CD4-positive, alpha-beta T cell treated with Interferon gamma for 1 hour (primary cell): ENCODE measurements at regions not wholly inside any gene's neighbourhood (a gene's known extent, or its start where the extent isn't known, plus 50 kb on each side); places are given as distances from the start of the nearest gene placed in this dataset.
"Not testable (repeated sequence)": the region's sequence is repeated elsewhere in the genome, so short reads cannot be mapped to it uniquely, and the experiment has no call there.

ENCODE experiments used
- DNase-seq: peaks from one replicate; pipeline ENCODE4 v3.0.0-alpha.2; 2020

DNA sequence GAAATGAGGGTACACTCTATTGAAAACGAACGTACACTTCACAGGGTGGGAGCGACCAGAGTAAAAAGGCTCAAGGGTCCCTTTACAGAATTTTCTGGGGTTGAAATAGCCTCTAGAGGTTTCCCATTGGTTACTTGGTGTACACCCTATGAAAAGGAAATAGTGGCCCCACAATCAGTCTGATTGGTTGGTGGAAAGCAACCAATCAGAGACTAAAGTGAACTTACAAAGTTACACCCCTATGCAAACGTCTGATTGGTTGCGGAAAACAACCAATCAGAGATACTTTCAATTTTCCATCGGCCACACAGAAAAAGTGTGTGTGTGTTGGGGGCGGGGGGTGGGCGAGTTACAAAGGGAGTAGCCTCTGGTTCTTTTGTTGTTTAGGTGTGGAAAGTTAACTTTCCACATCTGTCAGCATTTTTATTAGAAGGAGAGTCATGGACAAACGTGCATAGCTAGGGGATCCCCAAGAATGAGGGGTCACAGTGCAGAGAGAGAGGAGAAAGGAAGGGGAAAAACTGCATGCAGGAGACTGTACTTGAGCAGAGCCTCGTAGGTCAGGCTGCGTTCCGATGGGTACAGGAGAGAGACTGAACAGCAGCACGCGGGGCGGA is 1152.1 kb downstream of the TBC1D22A start:
- no peak for DNase-seq

DNA sequence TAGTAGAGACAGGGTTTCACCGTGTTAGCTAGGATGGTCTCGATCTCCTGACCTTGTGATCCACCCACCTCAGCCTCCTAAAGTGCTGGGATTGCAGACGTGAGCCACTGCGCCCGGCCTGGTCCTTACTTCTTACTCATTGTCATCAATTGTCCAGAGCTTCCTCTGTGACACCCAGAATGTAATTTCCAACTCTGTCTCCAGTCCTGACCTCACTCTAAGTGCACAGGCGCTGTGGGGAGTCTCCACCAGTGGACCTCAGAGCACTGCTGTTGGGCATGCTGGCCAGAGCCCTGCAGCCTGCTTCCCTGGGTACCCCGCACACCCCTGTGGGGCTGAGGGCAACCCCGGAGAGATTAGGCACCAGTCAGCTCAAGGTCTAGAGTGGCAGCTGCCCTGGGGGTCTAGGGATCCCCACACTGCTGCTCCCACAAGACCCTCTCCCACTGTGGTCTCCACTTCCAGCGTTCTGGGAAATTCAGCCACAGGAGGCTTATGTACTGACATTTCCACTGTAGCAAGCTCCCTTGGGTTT is 1140.3 kb downstream of the TBC1D22A start:
- no peak for DNase-seq

DNA sequence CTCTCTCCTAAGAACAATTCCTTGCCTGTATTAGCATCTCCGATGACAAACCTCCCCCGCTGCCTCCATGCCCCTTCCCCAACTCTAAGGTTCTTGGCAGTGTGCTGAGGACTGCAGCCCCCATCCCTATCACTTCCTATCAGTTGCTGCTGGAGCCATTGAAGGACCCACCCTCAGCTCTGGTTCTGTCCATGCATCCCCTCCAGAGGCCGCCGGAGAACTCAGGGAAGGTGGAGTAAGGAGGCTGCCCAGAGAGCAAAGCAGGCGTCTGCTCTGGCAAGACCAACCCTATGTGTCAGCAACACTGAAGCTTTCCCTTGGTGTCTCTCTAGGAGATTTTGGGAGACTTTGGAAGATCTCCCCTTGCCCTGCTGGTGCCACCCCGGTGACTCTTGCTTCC is 1139.5 kb downstream of the TBC1D22A start:
- no peak for DNase-seq

DNA sequence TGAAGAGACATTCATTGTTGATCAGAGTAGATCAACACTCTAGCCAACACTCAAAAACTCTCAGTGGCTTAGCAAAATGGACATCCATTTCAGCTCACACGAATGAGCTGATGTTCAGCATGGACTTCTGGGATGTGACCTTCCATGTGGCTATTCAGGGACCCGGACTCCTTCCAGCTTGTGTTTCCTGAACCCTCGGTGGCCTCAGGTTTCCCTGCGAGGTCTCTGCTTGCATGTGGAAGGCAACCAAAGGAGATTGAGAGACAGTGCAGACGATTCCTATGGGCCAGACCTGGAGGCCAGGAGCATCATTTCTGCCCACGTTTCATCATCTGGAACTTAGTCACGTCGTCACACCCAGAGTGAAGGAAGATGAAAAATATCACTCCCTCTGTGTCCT is 1137.4 kb downstream of the TBC1D22A start:
- DNase-seq: no peak

DNA sequence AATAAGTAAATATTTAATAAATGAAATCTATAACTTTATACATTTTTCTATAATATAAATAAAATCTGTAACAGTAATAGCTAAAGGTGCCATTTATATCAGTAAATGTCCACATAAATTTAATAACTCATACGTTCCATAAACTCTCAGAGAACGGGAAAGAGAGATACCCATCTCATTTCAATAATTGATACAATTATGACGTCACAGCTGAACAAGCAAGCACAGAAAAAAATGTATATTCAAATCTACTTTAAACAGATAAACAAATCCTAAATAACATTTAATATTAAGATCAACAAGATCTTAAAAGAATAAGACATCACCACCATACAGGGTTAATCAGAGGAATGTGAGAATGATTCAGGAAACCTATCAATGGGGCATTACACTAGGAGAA is 1136.5 kb downstream of the TBC1D22A start:
- DNase-seq: no peak

DNA sequence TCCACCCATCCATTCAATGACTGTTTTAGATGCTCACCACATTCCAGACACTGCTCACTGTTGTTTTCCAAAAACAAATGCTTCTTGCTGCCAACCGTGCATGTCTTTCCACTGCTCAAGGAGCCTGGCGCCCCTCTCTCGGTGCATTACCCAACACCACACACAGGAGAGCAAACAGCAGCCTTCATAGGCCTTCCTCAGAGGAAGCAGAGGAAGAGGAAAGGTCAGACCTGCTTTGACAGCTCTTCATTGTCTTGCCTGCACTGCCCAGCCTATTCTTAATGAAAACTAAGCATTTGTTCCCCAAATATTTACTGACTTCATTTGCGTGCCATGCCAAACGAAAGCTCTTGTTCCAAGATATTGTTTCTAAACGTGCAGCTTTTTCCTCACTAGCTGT is 1129.2 kb downstream of the TBC1D22A start:
- no peak for DNase-seq

DNA sequence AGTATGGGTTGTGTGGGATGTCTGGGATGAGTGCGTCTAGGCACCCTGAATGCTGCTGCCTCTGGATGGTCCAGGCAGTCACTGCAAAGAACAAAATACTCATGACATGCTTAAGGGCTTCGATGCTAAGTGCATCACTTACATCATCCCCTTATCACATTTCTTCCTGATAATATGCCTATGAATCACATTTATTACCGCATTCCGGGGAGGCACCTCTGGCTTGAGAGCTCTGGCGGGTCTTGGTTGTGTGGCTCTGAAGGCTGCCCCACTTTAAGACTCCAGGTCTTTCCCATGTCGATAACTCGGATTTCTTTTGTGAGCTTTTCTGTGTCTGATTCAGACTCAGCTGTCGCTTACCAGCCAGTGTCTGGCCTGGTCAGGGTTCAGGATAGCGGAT is 1126.4 kb downstream of the TBC1D22A start:
- no peak for DNase-seq

DNA sequence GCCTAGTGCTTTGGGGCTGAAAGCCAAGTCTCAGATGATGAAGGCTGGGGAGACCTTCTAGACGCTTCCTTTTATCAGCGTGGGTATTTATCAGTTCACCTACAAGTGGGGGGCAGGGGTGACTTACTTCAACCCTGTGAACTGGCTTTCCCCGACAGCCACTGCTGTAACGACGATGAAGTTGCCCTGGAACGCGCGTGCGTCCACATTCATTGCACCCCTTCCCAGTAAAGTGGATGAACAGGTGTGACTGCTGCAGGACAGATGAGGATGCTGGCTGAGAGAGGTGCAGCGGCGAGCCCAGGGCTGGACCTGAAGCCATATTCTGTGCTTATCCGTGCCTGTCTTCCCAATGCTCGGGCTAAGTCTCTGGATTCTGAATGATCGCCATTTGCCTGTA is 1122.3 kb downstream of the TBC1D22A start:
- no peak for DNase-seq

DNA sequence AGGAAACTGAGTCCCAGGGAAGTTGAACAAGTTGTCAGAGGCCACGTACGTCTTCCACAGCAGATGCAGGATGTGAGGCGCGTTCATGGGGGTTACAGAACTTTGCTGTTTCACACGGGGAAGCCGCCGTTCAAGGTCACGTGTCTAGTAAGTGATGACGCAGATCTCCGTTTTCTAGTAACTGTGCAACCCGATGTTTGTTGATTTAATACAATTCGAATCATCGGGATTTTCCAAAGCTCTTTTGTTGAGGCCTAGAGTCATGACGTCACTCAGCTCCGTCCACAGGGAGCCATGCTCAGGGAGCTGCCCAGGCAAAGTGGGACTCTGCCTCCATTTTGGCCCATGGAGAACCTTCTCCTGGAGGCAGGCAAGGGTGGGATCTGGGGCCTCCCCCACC is 1121.8 kb downstream of the TBC1D22A start:
- DNase-seq: no peak

DNA sequence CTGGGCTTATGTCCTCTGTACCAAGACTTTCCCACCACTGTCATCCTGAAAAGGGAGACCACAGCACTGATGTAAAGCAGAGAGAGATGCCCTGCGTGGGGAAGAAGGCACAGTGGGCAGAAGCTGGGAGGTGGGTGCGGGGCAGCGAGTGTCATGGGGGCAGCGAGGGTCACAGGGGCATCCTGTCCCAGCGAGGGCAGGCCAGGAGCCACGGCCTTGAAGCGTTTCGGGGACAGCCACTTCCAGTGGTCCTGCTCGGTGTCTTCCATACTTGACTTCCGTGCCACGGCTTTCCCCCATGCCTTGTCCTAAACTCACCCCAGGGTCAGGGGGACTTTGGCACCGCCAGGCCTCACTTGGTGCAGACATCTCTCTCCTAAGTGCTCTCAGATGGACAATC is 1121.3 kb downstream of the TBC1D22A start:
- DNase-seq: no peak

DNA sequence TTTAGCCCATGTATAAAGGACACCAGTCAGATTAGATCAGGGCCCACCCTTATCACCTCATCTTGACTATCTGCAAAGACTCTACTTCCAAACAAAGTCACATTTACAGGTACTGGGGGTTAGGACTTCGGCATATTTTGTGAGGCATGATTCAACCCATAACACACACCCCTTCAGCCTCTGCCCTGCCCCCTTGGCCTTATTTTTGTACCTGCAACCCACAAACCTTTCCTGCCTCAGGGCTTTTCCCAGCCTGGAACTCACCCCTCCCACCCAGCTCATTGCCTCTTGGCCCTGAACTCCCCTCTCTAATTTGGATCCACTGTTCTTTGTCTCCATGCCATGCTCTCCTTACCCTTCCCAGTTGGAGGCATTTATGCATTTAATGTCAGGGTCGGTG is 1116.9 kb downstream of the TBC1D22A start:
- DNase-seq: no peak

DNA sequence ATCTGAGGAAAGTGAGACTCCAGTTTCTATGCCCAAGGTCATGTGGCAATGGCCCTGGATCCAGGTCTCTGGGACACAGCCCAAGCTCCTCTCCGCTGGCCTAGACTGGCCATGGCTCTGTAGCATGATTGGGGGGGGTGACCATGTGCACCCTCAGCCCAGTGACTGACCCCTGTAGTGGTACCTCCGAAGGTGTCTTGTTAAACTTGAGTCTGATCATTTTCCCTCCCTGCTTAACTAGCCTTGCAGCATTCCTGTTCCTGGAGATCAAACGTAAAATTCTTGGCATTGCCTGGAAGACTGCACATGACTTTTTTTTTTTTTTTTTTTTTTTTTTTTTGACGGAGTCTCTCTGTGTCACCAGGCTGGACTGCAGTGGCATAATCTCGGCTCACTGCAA is 1116.0 kb downstream of the TBC1D22A start:
- no peak for DNase-seq

DNA sequence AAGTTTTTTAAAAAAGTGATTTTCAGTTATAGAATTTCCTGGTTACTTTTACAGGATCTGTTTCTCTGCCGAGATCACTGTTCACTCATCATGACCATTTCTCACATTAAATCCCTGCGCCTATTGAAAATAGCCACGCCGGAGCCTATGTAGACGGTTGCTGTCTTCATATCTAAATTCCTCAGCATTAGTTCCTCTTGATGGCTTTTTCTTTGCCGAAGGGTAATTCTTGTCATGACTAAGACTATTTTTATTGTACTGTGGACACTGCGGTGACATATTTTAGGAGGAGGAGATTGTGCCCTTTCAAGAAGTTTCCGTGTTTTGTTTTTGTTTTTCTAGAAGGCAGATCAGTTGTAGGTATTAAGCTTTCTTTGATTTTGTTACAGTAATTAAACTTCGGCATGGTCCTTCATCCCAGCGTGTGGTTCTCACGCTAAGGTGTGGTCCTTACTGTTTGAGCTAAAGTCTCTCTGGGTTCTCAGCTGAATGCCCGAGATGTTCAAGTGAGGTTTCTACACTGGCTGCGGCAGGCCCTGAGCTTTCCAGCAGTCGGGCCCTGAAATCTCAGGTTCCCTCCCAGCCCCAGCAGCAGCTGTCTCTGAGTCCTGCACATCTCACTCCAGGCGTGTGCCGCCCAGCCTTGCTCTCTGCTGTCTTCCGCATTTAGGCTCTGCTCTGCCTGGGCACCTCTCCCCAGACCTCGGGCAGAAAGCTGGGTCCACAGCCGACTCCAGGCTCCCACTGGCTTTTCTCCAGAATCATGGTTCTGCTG is 1110.5 kb downstream of the TBC1D22A start:
- DNase-seq: no peak

DNA sequence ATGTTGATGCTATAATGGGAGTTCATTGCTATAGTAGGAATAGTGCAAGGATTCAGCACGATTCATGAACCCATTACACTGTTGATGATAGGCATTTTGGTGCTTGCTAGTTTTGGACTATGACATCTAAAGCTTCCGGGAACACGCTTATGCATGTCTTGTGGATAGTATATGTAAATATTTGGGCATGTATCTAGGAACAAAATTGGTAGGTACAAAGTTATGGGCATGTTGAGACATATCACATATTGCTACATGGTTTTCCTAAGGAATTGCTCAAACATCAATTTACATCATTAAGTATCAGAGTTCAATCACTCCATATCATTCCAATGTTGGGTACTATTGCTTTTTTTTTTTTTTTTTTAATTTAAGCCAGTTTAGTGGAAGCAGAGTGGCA is 1103.2 kb downstream of the TBC1D22A start:
- DNase-seq: no peak

DNA sequence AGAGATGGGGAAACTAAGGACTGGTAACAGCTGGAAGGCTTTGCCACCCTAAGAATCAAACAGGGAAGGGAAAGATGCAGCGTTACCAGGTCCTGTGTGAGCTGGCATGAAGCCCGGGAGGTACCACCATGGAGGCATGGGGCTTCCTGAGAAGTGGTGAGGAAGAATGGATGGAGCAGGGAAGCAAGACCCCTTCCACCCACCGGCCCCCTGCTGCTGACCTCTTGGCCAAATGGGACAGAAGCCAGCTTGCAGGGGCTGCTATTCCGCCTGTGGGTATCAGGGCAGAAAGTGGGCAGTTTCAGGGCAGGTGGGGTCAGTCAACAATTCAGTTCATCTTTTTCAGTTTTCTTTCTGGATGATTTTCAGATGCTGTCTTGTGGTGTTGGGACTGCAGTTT is 1099.9 kb downstream of the TBC1D22A start:
- DNase-seq: no peak

DNA sequence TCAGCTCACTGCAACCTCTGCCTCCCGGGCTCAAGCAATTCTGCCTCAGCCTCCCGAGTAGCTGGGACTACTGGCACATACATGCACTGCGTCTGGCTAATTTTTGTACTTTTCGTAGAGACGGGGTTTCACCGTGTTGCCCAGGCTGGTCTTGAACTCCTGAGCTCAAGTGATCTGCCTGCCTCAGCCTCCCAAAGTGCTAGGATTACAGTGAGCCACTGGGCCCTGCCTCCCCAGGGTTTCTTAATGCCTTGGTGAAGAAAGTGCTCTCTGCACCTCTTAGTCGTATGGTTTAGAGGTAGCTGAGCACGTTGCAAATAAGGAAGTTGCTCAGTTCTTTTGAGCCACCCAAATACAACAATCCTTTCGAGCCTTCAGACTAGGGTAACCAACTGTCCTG is 1098.5 kb downstream of the TBC1D22A start:
- not testable (repeated sequence) for DNase-seq

DNA sequence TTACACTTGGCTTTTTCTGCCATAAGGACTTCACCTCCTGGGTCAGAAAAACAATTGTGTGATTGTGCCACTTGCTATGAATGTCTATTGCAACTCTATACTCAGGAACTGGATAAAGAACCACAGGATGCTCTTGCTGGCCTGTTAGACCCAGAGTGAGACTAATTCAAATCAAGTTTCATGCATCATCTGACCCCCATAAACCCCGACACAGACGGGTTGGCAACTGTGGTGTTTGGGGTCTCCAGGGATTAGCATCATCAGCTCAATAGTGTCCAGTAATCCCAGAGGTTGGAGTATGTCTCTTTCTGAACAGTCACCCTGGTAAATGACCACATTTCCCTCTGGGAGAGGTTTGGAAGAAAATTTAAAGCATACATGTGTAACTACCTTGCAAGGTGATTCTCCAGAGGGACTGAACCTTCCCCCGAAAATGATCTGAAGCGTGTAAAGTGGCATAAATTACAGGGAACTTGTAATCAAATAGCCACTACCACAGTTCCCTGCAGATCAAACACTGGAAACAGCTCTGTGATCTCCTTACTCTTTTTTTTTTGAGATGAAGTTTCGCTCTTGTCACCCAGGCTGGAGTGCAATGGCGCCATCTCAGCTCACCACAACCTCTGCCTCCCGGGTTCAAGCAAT is 1097.6 kb downstream of the TBC1D22A start:
- no peak for DNase-seq

DNA sequence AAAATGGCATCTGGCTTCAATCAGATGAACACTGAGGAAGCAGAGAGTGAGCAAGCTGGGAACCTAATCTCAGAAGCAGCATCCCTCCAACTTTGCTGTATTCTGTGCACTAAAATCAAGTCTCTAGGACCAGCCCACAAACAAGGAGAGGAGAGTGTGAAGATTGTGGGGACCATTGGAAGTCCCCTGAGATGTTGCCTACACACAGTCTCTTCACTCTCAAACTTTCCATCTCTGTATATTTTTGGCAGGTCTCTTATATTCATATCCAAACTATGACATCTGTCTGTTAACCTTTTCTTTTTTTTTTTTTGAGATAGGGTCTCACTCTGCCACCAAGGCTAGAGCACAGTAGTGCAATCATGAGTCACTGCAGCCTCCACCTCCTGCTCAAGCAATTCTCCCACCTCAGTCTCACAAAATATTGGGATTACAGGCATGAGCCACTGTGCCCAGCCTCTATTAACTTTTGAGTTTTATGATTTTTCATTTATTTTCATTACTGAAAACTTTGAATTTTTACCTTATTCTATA is 1096.4 kb downstream of the TBC1D22A start:
- no peak for DNase-seq

DNA sequence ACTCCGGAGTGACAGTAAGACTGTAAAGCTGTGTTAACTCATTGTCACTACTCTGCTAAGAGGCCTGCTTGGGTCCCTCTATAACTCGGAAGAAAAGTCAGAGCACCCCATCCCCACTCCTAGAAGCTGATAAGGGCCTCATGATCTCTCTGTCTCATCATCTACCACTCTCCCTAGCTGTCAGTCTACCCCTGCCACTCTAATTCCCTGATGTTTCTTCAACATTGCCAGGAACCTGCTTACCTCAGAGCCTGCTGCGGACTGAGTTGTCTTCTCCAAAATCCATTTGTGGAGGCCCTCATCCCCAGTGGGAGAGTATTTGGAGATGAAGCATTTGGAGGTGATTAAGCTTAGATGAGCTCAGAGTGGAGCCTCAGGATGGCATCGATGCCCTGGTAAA is 1092.2 kb downstream of the TBC1D22A start:
- DNase-seq: no peak

DNA sequence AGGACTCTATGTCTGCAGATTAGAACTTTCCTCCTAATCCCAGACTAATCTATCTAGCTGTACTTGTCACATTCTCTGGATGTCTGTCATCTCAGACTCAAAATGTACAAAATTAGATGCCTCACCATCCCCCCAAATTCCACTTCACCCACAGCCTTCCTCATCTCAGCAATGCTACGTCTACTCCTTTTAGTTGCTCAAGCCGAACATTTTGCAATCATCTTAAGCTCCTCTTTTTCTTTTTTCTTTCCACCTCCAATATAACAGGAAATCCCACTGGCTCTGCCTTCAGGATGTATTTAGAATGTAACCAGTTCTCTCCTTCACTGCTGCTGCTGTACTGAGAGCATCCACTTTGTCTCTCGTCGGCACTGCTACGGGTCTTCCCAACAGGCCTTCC is 1091.8 kb downstream of the TBC1D22A start:
- no peak for DNase-seq

DNA sequence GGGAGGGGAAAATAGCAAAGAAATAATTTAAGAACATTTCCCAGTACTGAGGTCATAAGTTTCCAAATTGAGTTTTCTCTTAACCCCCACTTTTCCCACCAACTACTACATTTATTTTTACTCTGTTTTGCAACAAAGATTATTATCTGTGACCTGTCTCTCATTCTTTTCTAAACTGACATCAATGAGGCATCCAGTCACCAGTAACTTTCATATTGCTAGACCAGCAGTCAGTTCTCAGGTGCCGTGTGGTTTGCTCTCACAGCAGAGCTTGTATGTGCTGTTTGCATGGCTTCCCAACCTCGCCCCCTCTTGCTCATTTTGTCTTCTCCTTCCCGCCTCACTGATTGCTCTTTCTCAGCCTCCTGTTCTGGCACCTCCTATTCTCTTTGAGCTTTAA is 1091.3 kb downstream of the TBC1D22A start:
- DNase-seq: no peak

DNA sequence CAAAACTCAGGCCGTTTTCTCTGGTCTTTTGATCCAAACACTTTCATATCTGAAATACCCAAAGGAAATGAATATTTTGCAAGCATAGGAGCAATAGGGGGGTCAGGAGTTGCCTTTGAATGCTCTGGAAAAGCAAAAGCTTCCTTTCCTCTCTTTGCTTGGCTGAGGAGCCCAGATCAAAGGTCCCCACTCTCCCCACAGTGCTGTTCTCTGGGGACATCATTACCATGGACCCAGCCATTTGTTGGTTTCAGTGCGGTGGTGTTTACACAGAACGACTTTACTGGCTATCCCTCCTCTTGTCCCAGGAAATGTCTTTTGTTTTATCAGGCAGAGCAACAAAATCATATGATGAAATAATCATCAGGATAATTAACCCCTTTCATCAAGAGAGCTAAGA is 1089.1 kb downstream of the TBC1D22A start:
- DNase-seq: no peak

DNA sequence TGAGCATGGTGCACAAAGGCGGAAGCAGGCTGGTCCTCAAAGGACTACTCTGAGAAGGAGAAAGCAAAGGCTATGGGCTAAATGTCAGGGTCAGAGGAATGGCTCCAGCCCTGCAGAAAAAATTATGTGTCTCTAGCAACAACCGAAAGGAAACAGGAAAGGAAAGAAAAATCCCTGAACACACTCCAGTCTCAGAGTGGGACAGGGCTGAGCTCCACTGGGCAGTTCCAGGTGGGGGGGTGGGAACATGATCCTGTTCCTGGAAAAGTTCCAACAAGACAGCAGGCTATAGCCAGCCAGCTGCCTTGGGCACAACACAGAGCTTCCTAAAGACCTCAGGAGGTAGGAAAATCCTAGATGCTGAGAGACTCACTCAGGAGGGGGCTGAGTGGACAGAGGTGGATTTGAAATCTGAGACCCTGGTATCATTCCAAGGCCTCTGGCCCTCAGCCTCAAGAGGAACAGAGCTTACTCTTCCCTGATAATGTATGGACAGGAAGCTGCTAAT is 1088.2 kb downstream of the TBC1D22A start:
- DNase-seq: no peak

DNA sequence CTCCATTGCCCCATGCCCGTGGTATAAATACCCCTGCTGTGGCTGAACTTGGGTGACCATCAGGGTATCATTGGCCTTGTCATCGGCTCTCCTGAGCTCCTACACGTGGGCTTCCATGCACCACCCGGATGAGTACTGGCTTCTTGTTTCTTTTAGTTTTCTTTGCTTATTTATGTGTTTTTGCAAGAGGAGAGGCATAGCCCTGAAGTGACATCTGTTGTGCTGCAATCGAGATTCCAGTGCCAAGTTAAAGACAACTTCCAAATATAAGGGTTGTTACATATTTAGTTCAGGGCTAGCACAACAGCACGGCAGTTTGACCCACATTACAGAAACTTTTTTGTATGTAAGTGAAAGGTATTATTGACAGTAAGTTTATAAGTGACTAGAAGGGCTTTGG is 1087.1 kb downstream of the TBC1D22A start:
- DNase-seq: no peak
